CD4-positive, alpha-beta T cell treated with Interleukin-15 for 4 hours (primary cell): ENCODE measurements at regions not wholly inside any gene's neighbourhood (a gene's known extent, or its start where the extent isn't known, plus 50 kb on each side); places are given as distances from the start of the nearest gene placed in this dataset.

ENCODE experiments used
- DNase-seq: peaks from one replicate; pipeline ENCODE4 v3.0.0-alpha.2; 2020; ENCODE audit warnings: low spot score

GRCh38 chr16:80040413-80040812, 439.9 kb upstream of the MAF start:
- no peak for DNase-seq

GRCh38 chr16:80039777-80040176, 439.2 kb upstream of the MAF start:
- no peak for DNase-seq

GRCh38 chr16:80038566-80038965, 438.0 kb upstream of the MAF start:
- no peak for DNase-seq

GRCh38 chr16:80034948-80035663, 434.6 kb upstream of the MAF start:
- DNase-seq = no peak

GRCh38 chr16:80034469-80034826, 433.9 kb upstream of the MAF start:
- DNase-seq = no peak

GRCh38 chr16:80033783-80034468, 433.4 kb upstream of the MAF start:
- DNase-seq = no peak

GRCh38 chr16:80029761-80030481, 429.4 kb upstream of the MAF start:
- DNase-seq = no peak

GRCh38 chr16:80029381-80029630, 428.8 kb upstream of the MAF start:
- no peak for DNase-seq

- DNase-seq = no peak
These were observed 428.2 kb upstream of the MAF start for GRCh38 chr16:80028581-80029380.

- DNase-seq = peak; percentile 65
These were observed 426.7 kb upstream of the MAF start for GRCh38 chr16:80027007-80027965.

- DNase-seq = no peak
These were observed 424.7 kb upstream of the MAF start for GRCh38 chr16:80025236-80025635.

GRCh38 chr16:80024443-80024842, 423.9 kb upstream of the MAF start:
- DNase-seq = no peak

- no peak for DNase-seq
These were observed 423.3 kb upstream of the MAF start for GRCh38 chr16:80023865-80024264.

GRCh38 chr16:80019395-80019794, 418.9 kb upstream of the MAF start:
- DNase-seq = no peak

- no peak for DNase-seq
These were observed 417.9 kb upstream of the MAF start for GRCh38 chr16:80018466-80018865.

GRCh38 chr16:80016731-80017326, 416.3 kb upstream of the MAF start:
- DNase-seq = no peak

- DNase-seq = no peak
These were observed 415.0 kb upstream of the MAF start for GRCh38 chr16:80015566-80015965.

- no peak for DNase-seq
These were observed 413.9 kb upstream of the MAF start for GRCh38 chr16:80014241-80014939.

- DNase-seq = no peak
These were observed 412.0 kb upstream of the MAF start for GRCh38 chr16:80012586-80012985.

GRCh38 chr16:80009971-80010659, 409.6 kb upstream of the MAF start:
- no peak for DNase-seq
